NCI-H2227 treated with DMSO at 0.1 percent for 48 hours (cell line): ENCODE measurements at regions not wholly inside any gene's neighbourhood (a gene's known extent, or its start where the extent isn't known, plus 50 kb on each side); places are given as distances from the start of the nearest gene placed in this dataset.
A peak's percentile ranks its signal among the peaks of the same experiment; 100 is the strongest.

Experiments
- DNase-seq: peaks from one replicate; lab custom pipeline; 2025; lab: John Stamatoyannopoulos, UW

GRCh38 chr3:64464955-64465354 is 222.8 kb downstream of the ADAMTS9 start:
- DNase-seq: no peak

GRCh38 chr3:64463981-64464380 is 223.8 kb downstream of the ADAMTS9 start:
- no peak for DNase-seq

- DNase-seq: no peak
Measured at GRCh38 chr3:64462203-64462602, 225.6 kb downstream of the ADAMTS9 start.

GRCh38 chr3:64460877-64461276 is 226.9 kb downstream of the ADAMTS9 start:
- DNase-seq: no peak

- DNase-seq: no peak
Measured at GRCh38 chr3:64460141-64460730, 227.6 kb downstream of the ADAMTS9 start.

GRCh38 chr3:64459711-64460110 is 228.1 kb downstream of the ADAMTS9 start:
- DNase-seq: no peak

- no peak for DNase-seq
Measured at GRCh38 chr3:64457811-64458210, 230.0 kb downstream of the ADAMTS9 start.

- no peak for DNase-seq
Measured at GRCh38 chr3:64456674-64457073, 231.1 kb downstream of the ADAMTS9 start.

GRCh38 chr3:64455351-64455750 is 230.1 kb upstream of the PRICKLE2 start:
- DNase-seq: no peak

GRCh38 chr3:64454768-64455167 is 229.5 kb upstream of the PRICKLE2 start:
- DNase-seq: no peak

- no peak for DNase-seq
Measured at GRCh38 chr3:64454179-64454578, 228.9 kb upstream of the PRICKLE2 start.

GRCh38 chr3:64451283-64452012 is 226.2 kb upstream of the PRICKLE2 start:
- DNase-seq: no peak

- DNase-seq: no peak
Measured at GRCh38 chr3:64450396-64450956, 225.2 kb upstream of the PRICKLE2 start.

GRCh38 chr3:64449026-64449425 is 223.8 kb upstream of the PRICKLE2 start:
- no peak for DNase-seq

GRCh38 chr3:64445944-64446300 is 220.7 kb upstream of the PRICKLE2 start:
- DNase-seq: no peak

GRCh38 chr3:64445109-64445943 is 220.1 kb upstream of the PRICKLE2 start:
- peak; percentile 37 for DNase-seq

GRCh38 chr3:64444490-64445108 is 219.3 kb upstream of the PRICKLE2 start:
- DNase-seq: no peak

- DNase-seq: no peak
Measured at GRCh38 chr3:64443546-64444381, 218.5 kb upstream of the PRICKLE2 start.

GRCh38 chr3:64441861-64442260 is 216.6 kb upstream of the PRICKLE2 start:
- DNase-seq: no peak

GRCh38 chr3:64440498-64440897 is 215.2 kb upstream of the PRICKLE2 start:
- no peak for DNase-seq

- peak; percentile 18 for DNase-seq
Measured at GRCh38 chr3:64438812-64439211, 213.5 kb upstream of the PRICKLE2 start.
